Liver (tissue), 8 donors: ENCODE measurements at regions not wholly inside any gene's neighbourhood (a gene's known extent, or its start where the extent isn't known, plus 50 kb on each side); places are given as distances from the start of the nearest gene placed in this dataset.

Experiments used
- DNase-seq: peaks from one replicate; pipeline ENCODE4 v3.0.0-alpha.2; 2017; ENCODE audit warnings: low spot score
- H3K27ac ChIP-seq, 2 donors: one replicate each; pipeline ENCODE4 v1.7.0; 2013; ENCODE audit warnings: inconsistent platforms in 2 of 2, low read length in 2 of 2, control low read depth in 1 of 2, low read depth in 1 of 2, mild to moderate bottlenecking in 1 of 2
- H3K27me3 ChIP-seq, 4 donors: one replicate each; pipeline versions ENCODE4 v1.6.1 to v1.7.0; 2013; ENCODE audit warnings: low read length in 3 of 4, inconsistent platforms in 1 of 4, mild to moderate bottlenecking in 1 of 4, moderate library complexity in 1 of 4; ENCODE audit not compliant: control insufficient read depth in 4 of 4, insufficient read depth in 4 of 4
- H3K36me3 ChIP-seq, 4 donors: one replicate each; pipeline versions ENCODE4 v1.6.1 to v1.7.0; 2013; ENCODE audit warnings: low read length in 3 of 4, mild to moderate bottlenecking in 3 of 4, low read depth in 1 of 4, moderate library complexity in 1 of 4; ENCODE audit not compliant: control insufficient read depth in 4 of 4, insufficient read depth in 3 of 4
- H3K4me1 ChIP-seq, 4 donors: one replicate each; pipeline versions ENCODE4 v1.6.1 to v1.7.0; 2013; ENCODE audit warnings: low read length in 3 of 4, mild to moderate bottlenecking in 3 of 4, moderate library complexity in 1 of 4; ENCODE audit not compliant: control insufficient read depth in 4 of 4, insufficient read depth in 4 of 4
- H3K4me3 ChIP-seq, 3 donors: one replicate each; pipeline versions ENCODE4 v1.6.1 to v1.7.0; 2013; ENCODE audit warnings: low read length in 3 of 3, control low read depth in 1 of 3, low read depth in 1 of 3, mild to moderate bottlenecking in 1 of 3
- H3K9ac ChIP-seq, 2 donors: one replicate each; pipeline ENCODE4 v1.7.0; 2013; ENCODE audit warnings: low read length in 2 of 2, mild to moderate bottlenecking in 2 of 2, moderate library complexity in 2 of 2, control low read depth in 1 of 2, low read depth in 1 of 2
- H3K9me3 ChIP-seq, 4 donors: one replicate each; pipeline versions ENCODE4 v1.6.1 to v1.7.0; 2013; ENCODE audit warnings: low read length in 3 of 4; ENCODE audit not compliant: control insufficient read depth in 4 of 4
- EGR1 ChIP-seq, 2 donors: IDR thresholded peaks; 2 replicates each; pipeline ENCODE4 v1.6.1; 2016 to 2018; ENCODE audit warnings: antibody characterized with exemption in 2 of 2, low read depth in 2 of 2
- FOXA1 ChIP-seq: IDR thresholded peaks from 2 replicates; pipeline ENCODE4 v1.6.1; 2016; ENCODE audit warnings: antibody characterized with exemption
- FOXA2 ChIP-seq: IDR thresholded peaks from 2 replicates; pipeline ENCODE4 v1.6.1; 2016; ENCODE audit warnings: antibody characterized with exemption
- GABPA ChIP-seq, 2 donors: IDR thresholded peaks in 1 of 2; conservative IDR thresholded peaks in 1 of 2; 2 replicates each; pipeline ENCODE4 v1.6.1; 2016; ENCODE audit warnings: antibody characterized with exemption in 2 of 2, mild to moderate bottlenecking in 1 of 2, moderate library complexity in 1 of 2
- HNF4A ChIP-seq, 2 donors: conservative IDR thresholded peaks; 2 replicates each; pipeline ENCODE4 v1.6.1; 2016; ENCODE audit warnings: antibody characterized with exemption in 2 of 2, mild to moderate bottlenecking in 2 of 2
- HNF4G ChIP-seq: IDR thresholded peaks from 2 replicates; pipeline ENCODE4 v1.6.1; 2016; ENCODE audit warnings: antibody characterized with exemption
- JUND ChIP-seq, 2 donors: IDR thresholded peaks; 2 replicates each; pipeline ENCODE4 v1.6.1; 2016; ENCODE audit warnings: antibody characterized with exemption in 2 of 2
- NR2F2 ChIP-seq: IDR thresholded peaks from 2 replicates; pipeline ENCODE4 v1.6.1; 2016; ENCODE audit warnings: antibody characterized with exemption
- RAD21 ChIP-seq, 2 donors: IDR thresholded peaks; 2 replicates each; pipeline ENCODE4 v1.6.1; 2016; ENCODE audit warnings: antibody characterized with exemption in 2 of 2, mild to moderate bottlenecking in 2 of 2
- RXRA ChIP-seq, 2 donors: IDR thresholded peaks; 2 replicates each; pipeline ENCODE4 v1.6.1; 2017 to 2018; ENCODE audit warnings: antibody characterized with exemption in 2 of 2, mild to moderate bottlenecking in 1 of 2
- SP1 ChIP-seq: IDR thresholded peaks from 2 replicates; pipeline ENCODE4 v1.6.1; 2018; ENCODE audit warnings: antibody characterized with exemption, mild to moderate bottlenecking
- TAF1 ChIP-seq: conservative IDR thresholded peaks from 2 replicates; pipeline ENCODE4 v1.6.1; 2016; ENCODE audit warnings: antibody characterized with exemption, mild to moderate bottlenecking
- YY1 ChIP-seq: IDR thresholded peaks from 2 replicates; pipeline ENCODE4 v1.6.1; 2016; ENCODE audit warnings: antibody characterized with exemption, mild to moderate bottlenecking
- WGBS: extraction: QIAGEN DNeasy Blood & Tissue Kit; methylation state at CpG from one replicate; pipeline ENCODE4 v1.1.7; 2013; 5-methylcytosine and 5-hydroxymethylcytosine counted together
- TF ChIP-seq, protein P1 (sequence below): IDR thresholded peaks from 2 replicates; pipeline ENCODE4 v1.6.1; 2016; ENCODE audit warnings: antibody characterized with exemption, mild to moderate bottlenecking
- TF ChIP-seq, protein P2 (sequence below): IDR thresholded peaks from 2 replicates; pipeline ENCODE4 v1.6.1; 2016; ENCODE audit warnings: antibody characterized with exemption
- TF ChIP-seq, protein P3 (sequence below): fragments of 150-350 bp; IDR thresholded peaks from 2 replicates; pipeline ENCODE4 v1.5.1; 2017; ENCODE audit warnings: improper control_type of control experiment, low read depth, low read length; ENCODE audit not compliant: missing input control
- TF ChIP-seq, protein P4 (sequence below): IDR thresholded peaks from 2 replicates; pipeline ENCODE4 v1.6.1; 2016; ENCODE audit warnings: antibody characterized with exemption
- TF ChIP-seq, protein P5 (sequence below): IDR thresholded peaks from 2 replicates; pipeline ENCODE4 v1.6.1; 2016; ENCODE audit warnings: antibody characterized with exemption
- donor health status: healthy.
- donor health status: healthy.
- donor health status: healthy.
- donor health status: healthy.
- donor health status: healthy.

DNA sequence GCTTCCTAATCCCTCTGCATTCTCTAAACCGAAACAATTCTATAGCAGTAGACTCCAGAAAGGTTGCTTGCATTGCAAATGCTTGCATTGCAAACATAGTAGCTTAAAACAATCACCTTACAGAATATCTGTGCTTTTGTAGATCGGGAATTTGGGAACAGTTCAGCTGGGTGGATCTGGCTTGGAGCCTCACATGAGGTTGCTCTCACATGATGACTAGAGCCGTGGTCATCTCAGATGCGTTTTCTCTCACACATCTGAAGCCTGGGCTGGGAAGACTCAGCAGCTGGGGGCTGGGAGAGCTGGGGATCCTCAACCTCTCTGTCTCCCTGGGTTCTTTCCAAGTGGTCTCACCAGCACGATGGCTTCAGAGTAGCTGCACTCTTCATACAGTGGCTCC is 127.8 kb downstream of the MSX2 start:
- Histone ChIP-seq H3K4me3 (no peak overlapping the region), H3K9ac (no peak overlapping the region), H3K27me3 (no peaks in the 10 kb centered on the region), H3K36me3 (no peaks in the 10 kb centered on the region), H3K27ac (no peak overlapping the region), H3K4me1 (no peaks in the 10 kb centered on the region), H3K9me3 (peaks cover 0 to 6% (median 0%) of the 10 kb centered on the region in 4 donors)
- 55% methylated on average over 5 of the region's 5 CpGs for WGBS
- TF ChIP-seq HNF4G = no peak
- TF ChIP-seq RAD21 (IDR thresholded peaks at IDR 0.05) = no peak
- TF ChIP-seq GABPA (IDR thresholded peaks at IDR 0.05 in 1 of 2, conservative IDR thresholded peaks at IDR 0.05 in 1 of 2) = no peak
- no peak for TF ChIP-seq RXRA (IDR thresholded peaks at IDR 0.05)
- TF ChIP-seq JUND (IDR thresholded peaks at IDR 0.05) = no peak
- TF ChIP-seq, protein P1, sequence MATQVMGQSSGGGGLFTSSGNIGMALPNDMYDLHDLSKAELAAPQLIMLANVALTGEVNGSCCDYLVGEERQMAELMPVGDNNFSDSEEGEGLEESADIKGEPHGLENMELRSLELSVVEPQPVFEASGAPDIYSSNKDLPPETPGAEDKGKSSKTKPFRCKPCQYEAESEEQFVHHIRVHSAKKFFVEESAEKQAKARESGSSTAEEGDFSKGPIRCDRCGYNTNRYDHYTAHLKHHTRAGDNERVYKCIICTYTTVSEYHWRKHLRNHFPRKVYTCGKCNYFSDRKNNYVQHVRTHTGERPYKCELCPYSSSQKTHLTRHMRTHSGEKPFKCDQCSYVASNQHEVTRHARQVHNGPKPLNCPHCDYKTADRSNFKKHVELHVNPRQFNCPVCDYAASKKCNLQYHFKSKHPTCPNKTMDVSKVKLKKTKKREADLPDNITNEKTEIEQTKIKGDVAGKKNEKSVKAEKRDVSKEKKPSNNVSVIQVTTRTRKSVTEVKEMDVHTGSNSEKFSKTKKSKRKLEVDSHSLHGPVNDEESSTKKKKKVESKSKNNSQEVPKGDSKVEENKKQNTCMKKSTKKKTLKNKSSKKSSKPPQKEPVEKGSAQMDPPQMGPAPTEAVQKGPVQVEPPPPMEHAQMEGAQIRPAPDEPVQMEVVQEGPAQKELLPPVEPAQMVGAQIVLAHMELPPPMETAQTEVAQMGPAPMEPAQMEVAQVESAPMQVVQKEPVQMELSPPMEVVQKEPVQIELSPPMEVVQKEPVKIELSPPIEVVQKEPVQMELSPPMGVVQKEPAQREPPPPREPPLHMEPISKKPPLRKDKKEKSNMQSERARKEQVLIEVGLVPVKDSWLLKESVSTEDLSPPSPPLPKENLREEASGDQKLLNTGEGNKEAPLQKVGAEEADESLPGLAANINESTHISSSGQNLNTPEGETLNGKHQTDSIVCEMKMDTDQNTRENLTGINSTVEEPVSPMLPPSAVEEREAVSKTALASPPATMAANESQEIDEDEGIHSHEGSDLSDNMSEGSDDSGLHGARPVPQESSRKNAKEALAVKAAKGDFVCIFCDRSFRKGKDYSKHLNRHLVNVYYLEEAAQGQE = no peak
- no peak for TF ChIP-seq FOXA1
- no peak for TF ChIP-seq YY1
- TF ChIP-seq, protein P2, sequence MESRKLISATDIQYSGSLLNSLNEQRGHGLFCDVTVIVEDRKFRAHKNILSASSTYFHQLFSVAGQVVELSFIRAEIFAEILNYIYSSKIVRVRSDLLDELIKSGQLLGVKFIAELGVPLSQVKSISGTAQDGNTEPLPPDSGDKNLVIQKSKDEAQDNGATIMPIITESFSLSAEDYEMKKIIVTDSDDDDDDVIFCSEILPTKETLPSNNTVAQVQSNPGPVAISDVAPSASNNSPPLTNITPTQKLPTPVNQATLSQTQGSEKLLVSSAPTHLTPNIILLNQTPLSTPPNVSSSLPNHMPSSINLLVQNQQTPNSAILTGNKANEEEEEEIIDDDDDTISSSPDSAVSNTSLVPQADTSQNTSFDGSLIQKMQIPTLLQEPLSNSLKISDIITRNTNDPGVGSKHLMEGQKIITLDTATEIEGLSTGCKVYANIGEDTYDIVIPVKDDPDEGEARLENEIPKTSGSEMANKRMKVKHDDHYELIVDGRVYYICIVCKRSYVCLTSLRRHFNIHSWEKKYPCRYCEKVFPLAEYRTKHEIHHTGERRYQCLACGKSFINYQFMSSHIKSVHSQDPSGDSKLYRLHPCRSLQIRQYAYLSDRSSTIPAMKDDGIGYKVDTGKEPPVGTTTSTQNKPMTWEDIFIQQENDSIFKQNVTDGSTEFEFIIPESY = no peak
- no peak for TF ChIP-seq NR2F2
- TF ChIP-seq SP1 = no peak
- TF ChIP-seq EGR1 (IDR thresholded peaks at IDR 0.05; ENCODE audit: low read depth in 2 of 2) = no peak
- TF ChIP-seq, protein P3, sequence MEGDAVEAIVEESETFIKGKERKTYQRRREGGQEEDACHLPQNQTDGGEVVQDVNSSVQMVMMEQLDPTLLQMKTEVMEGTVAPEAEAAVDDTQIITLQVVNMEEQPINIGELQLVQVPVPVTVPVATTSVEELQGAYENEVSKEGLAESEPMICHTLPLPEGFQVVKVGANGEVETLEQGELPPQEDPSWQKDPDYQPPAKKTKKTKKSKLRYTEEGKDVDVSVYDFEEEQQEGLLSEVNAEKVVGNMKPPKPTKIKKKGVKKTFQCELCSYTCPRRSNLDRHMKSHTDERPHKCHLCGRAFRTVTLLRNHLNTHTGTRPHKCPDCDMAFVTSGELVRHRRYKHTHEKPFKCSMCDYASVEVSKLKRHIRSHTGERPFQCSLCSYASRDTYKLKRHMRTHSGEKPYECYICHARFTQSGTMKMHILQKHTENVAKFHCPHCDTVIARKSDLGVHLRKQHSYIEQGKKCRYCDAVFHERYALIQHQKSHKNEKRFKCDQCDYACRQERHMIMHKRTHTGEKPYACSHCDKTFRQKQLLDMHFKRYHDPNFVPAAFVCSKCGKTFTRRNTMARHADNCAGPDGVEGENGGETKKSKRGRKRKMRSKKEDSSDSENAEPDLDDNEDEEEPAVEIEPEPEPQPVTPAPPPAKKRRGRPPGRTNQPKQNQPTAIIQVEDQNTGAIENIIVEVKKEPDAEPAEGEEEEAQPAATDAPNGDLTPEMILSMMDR = no peak
- no peak for DNase-seq

DNA sequence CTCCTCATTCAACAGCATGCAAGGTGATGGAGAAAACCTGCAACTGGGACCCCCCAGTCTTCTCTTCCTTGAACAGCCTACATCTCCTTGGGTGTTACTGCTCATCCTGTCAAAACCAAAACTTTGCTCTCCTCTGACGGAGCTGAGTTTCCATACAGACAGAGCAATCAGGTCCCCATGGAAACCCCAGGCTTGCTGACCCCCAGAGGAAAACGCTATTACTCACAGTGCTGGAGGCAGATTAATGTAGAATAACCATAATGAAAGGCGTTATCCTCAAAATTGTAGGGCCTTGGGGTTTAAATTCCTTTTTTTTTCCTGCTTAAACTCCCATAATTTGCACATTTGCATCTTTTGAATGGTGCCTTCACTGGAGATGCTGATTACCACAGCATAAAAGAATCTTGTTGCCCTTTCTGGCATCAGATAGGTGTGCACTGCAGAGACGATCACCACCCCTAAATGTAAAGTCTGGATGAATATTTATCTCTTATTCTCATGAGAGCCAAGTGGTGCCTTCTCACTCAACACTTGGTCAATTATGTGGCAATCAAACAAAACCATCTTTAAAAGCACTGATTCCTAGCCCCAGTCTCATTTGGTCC is 126.3 kb downstream of the MSX2 start:
- Histone ChIP-seq H3K9me3 (peaks cover 0 to 6% (median 0%) of the 10 kb centered on the region in 4 donors), H3K9ac (no peak overlapping the region), H3K4me1 (no peaks in the 10 kb centered on the region), H3K27ac (no peak overlapping the region), H3K27me3 (no peaks in the 10 kb centered on the region), H3K36me3 (no peaks in the 10 kb centered on the region), H3K4me3 (no peak overlapping the region)
- 54% methylated on average over 4 of the region's 4 CpGs for WGBS
- no peak for DNase-seq
- TF ChIP-seq, protein P4, sequence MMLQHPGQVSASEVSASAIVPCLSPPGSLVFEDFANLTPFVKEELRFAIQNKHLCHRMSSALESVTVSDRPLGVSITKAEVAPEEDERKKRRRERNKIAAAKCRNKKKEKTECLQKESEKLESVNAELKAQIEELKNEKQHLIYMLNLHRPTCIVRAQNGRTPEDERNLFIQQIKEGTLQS = no peak
- TF ChIP-seq, protein P5, sequence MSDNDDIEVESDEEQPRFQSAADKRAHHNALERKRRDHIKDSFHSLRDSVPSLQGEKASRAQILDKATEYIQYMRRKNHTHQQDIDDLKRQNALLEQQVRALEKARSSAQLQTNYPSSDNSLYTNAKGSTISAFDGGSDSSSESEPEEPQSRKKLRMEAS = no peak
- TF ChIP-seq JUND (IDR thresholded peaks at IDR 0.05) = no peak
- TF ChIP-seq SP1 = no peak
- TF ChIP-seq HNF4A (conservative IDR thresholded peaks at IDR 0.05) = no peak
- TF ChIP-seq EGR1 (IDR thresholded peaks at IDR 0.05; ENCODE audit: low read depth in 2 of 2) = no peak
- TF ChIP-seq GABPA (IDR thresholded peaks at IDR 0.05 in 1 of 2, conservative IDR thresholded peaks at IDR 0.05 in 1 of 2) = no peak
- TF ChIP-seq FOXA1 = no peak
- TF ChIP-seq, protein P2 = no peak
- no peak for TF ChIP-seq NR2F2
- TF ChIP-seq TAF1 = no peak
- no peak for TF ChIP-seq HNF4G
- no peak for TF ChIP-seq RXRA (IDR thresholded peaks at IDR 0.05)
- no peak for TF ChIP-seq RAD21 (IDR thresholded peaks at IDR 0.05)
- TF ChIP-seq, protein P3 = no peak
- TF ChIP-seq YY1 = no peak
- TF ChIP-seq FOXA2 = no peak
